ENCODE measurements at regions not wholly inside any gene's neighbourhood (a gene's known extent, or its start where the extent isn't known, plus 50 kb on each side); places are given as distances from the start of the nearest gene placed in this dataset.

DNA sequence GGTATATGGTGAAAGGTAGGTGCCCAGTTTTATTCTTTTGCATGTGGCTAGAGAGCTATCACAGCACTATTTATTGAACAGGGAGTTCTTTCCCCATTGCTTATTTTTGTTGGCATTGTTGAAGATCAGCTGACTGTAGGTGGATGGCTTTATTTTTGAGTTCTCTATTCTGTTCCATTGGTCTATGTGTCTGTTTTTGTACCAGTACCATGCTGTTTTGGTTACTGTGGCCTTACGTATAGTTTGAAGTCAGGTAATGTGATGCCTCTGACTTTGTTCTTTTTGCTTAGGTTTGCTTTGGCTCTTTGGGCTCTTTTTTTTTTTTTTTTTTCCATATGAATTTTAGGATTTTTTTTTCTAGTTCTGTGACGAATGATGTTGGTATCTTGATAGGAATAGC lies 139.2 kb upstream of the CTNNB1 start:
- DNase-seq, result no peak

DNA sequence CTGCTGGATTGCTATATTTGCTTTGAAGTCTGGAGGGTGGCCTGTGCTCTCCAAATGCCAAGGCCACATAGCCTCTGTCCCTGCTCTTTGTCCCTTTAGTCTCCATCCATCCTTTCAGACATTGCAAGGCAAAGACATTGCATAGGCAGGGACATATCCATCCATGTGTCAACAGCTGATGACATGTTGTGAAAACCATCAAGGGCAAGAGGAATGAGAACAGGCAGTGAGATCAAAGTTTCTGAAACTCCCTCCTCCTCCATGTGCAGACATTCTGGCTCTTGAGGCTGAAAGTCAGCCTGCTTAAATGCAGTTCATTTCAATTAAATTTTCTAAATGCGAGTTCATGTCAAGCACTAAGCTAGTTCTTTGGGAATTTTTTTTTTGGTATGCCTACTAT lies 135.2 kb upstream of the CTNNB1 start:
- DNase-seq, result no peak

DNA sequence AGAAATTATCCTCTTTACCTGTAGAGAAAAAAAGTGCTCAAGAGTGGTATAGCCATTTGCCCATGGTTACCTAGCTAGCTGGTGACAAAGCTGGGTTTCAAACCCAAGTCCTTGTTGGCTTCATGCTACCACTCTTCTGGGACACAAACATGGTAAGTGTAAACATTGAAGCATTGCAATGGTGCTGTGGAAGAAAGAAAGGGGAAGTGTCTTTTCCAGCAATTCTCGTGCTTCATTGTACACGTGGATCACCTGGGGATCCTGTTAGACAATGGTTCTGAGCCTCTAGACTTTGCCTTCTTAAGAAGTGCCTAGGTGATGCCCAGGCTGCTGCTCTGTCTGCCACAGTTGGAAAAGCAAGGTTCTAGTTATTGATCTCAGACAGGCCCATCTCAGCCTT lies 134.8 kb upstream of the CTNNB1 start:
- no peak for DNase-seq

DNA sequence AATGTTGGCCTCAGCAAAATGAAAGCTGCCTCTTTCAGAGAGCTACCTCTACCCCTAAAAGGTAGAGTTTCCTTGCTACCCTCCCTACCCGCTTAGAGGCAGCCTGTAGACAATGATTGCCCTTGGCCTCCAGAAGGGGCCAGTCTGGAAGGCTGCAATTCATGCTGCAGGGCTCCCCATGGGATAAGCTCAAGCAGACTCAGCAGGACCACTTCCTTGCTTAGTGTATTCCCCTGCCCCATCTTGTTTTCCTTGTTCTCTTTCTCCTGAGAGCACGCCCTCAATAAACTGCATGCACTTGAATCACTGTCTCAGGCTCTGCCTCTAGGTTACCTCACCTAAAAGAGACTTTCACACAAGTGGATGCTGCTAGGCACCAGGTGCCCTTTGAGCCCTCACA lies 134.0 kb upstream of the CTNNB1 start:
- no peak for DNase-seq

DNA sequence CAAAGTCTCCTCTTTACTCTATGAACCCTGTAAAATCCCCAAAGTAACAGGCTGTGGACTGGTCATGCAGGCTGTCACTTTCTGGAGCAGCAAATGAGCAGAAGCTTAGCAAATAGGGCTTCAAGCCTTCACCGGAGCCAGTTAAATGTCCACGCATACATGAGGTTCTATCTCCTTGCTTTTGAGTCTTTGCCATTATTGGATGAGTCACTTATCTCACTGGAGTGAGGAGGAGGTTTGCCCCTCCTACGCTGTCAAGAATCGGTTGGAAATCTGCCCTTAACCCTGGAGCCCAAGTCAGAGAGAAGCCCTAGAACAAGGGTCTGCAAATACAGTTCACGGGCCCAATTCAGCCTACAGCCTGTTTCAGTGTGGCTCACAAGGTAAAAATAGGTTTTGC lies 126.1 kb upstream of the CTNNB1 start:
- no peak for DNase-seq

DNA sequence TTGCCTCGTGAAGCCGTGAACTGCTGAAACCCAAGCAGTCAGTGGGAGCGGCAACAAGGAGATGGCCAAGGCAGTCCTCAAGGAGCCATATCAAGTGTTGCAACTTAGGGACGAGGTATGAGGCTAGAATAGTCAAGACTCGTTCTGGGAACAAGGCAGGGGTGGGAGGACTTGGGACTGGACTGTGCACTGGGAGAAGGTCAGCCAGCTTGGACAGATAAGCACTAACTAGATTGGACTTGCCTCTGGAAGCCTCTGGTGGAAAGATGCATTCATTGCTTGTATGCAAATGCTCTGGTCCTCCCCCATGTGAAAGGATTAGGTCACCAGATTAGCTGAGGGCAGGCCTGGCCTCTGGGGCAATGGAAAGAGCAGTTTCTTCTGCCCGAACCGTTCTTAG lies 123.3 kb upstream of the CTNNB1 start:
- no peak for DNase-seq

GRCh38 chr3:41076399-41076798 lies 122.9 kb upstream of the CTNNB1 start:
- no peak for DNase-seq

- DNase-seq, result no peak
Measured at GRCh38 chr3:41080141-41080540, 119.2 kb upstream of the CTNNB1 start.

DNA sequence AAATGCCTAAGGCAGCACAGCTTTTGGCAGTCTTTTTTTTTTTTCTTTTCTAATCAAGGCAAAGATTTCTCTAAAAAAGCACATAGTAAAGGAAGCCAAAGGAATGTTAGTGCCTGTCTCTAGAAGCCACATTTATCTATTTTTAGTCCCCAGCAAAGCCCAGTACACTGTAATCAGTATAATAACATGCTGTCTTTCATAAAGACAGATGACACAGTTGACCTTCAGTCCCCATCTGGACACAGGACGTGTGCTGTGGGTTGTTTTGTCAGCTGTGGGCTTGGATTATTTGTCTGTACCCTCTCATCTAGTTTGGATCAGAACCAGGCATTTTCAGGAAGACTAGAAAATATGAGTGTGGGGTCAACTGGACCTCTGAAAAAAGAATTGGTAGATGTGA lies 110.4 kb upstream of the CTNNB1 start:
- no peak for DNase-seq

DNA sequence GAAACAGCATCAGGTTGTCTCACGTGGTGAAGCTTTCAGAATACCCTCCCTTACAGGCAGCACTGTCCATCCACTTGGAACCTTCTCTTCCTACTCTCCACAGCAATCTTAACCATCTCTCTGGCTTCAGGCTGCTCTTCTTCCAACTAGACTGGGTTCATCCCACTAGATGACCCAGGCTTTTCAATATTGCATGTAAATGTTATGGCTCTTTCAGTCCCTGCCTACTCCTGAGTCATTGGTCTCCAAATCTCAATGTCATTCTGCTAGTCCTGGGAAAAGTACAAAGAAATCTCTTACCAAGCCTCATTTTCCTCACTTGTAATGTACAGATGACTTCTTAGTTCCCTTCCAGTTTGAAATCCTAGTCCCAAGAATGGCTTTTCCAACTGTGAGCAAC lies 109.7 kb upstream of the CTNNB1 start:
- DNase-seq, result no peak

DNA sequence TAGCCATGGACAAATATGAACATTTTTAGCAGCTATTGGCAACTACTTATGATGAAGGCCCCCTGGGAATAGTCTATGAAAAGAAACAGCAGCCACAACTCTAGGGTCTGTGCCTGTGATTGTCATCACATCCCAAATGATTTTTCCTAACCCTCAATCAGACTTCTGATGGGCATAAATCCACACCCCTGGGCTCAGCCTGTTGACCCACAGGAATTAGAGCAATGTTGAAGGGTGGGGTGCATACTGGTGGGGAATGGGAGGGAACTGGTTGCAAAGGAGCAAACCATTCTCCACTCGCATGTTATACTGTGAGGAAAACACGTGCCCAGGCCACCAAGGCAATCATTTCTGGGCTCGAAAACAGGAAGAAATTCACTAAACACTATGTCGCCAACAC lies 106.5 kb upstream of the CTNNB1 start:
- DNase-seq, result no peak

GRCh38 chr3:41093476-41093875 lies 105.8 kb upstream of the CTNNB1 start:
- DNase-seq, result no peak

- no peak for DNase-seq
Measured at GRCh38 chr3:41094351-41094750, 105.0 kb upstream of the CTNNB1 start.

GRCh38 chr3:41095702-41096101 lies 103.6 kb upstream of the CTNNB1 start:
- no peak for DNase-seq

- DNase-seq, result no peak
Measured at GRCh38 chr3:41097896-41098496, 101.3 kb upstream of the CTNNB1 start.

DNA sequence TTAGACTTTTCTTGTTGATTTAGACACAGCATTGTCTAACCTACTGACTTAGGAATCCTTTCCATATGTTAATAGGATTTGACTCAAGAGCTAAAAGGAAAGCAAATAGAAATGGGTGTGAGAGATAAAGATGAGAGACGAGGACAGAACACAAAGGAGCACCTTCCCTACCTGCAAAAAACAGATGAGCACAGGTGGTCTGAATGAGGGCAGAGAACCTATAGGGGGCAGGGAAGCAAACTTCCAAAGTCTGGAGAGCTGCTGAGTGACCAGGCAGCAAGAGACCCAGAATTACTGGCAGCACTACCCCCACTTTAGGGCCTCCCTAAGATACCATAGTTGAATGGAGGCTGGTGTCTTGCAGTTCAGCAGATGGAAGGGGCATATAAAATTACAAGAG lies 98.1 kb upstream of the CTNNB1 start:
- DNase-seq, result no peak

GRCh38 chr3:41102053-41102556 lies 97.2 kb upstream of the CTNNB1 start:
- DNase-seq, result no peak

GRCh38 chr3:41102750-41103149 lies 96.6 kb upstream of the CTNNB1 start:
- no peak for DNase-seq

- DNase-seq, result no peak
Measured at GRCh38 chr3:41103200-41103599, 96.1 kb upstream of the CTNNB1 start.

DNA sequence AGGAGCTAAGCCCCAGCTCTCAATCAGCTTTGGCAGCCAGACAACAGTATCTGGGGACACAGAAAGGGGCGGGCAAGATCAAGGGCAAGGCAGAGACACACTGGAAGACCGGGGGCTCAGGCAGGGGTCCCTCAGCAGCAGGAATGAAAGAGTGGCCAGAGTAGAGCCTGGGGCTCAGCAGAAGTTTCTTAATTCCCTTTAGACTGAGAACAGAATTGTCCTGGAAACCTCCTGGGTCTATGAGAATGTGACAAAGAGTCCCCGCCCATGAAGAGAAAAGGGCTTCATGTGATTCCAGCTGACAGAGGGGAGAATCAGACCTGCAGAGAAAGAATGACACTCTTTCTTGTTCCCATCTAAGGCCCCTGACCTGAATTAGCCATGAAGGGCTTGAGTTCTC lies 95.2 kb upstream of the CTNNB1 start:
- DNase-seq, result no peak

DNA sequence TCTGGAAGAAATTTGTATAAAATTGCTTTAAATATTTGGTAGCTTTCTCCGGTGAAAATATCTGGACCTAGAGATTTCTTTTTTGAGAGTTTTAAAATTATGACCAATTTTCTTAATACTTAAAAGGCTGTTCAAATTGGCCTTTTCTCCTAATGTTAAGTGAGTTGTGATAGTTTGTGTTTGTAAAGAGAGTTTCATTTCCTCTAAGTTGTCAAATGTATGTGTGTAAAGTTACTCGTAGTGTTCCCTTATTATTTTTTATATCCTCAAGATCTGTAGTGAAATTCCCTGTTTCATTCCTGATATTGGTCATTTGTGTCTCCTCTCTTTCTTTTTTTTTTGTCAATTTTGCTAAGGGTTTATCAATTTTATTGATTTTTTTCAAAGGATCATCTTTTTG lies 92.6 kb upstream of the CTNNB1 start:
- DNase-seq, result no peak

GRCh38 chr3:41111011-41111410 lies 88.3 kb upstream of the CTNNB1 start:
- no peak for DNase-seq

DNA sequence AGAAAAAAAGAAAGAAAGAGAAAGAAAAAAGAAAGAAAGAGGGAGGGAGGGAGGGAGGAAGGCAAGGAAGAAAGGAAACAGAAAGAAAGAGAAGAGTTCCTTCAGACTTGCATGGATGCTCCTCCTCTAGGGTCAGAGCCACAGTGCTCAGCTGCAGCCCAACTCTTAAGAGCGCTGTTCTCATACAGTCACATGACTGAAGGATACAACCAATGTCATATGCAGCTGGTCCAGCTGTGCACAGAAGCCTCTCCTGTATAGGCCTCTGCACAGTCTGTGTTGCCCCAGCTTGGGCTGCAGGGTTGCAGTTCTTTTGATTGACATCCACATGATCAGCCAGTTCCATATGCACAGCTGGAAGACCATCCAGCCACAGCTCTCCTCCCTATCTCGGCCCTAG lies 86.8 kb upstream of the CTNNB1 start:
- DNase-seq, result no peak

GRCh38 chr3:41115069-41115468 lies 84.2 kb upstream of the CTNNB1 start:
- no peak for DNase-seq

DNA sequence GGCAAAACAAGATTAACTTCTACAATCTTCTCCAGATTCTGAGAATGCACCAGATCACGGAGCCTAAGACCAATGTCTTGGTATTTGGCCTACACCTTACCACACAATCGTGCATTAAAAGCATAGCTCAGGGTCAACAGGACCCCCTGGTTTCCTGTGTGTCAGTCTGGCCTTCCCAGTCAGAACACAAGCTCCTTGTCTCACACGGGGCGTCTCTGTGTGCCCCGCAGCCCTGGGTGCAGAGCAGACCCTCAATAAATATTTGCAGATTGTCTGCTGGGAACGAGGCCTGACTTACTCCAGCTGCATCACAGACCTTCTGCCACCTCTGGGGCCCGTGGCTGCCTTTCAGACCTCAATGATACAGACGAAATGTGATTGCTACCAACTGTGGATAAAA lies 82.5 kb upstream of the CTNNB1 start:
- DNase-seq, result no peak

DNA sequence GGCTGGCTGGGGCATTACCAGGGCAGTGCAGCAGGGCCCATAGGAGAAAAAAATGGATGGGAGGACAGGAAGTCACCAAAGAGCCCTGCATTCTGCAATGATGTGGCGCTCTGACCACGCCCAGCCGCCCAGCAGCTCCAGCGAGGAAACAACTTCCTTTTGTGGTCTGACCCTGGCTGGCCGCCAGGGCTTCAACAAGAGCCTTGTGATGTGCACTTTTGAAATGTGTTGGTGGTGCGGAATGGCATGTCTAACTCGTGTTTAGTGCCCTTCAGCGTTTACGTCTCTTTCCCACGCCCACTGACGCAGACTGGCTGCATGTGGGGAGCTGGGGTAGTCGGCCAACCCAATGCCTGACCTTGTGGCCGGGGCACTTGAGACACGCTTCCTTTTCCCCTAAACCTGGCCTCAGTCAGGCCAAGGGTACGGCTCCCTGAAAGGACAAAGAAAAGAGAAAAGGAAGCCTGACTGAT lies 81.9 kb upstream of the CTNNB1 start:
- no peak for DNase-seq
